HCT116 (cell line): ENCODE measurements at regions not wholly inside any gene's neighbourhood (a gene's known extent, or its start where the extent isn't known, plus 50 kb on each side); places are given as distances from the start of the nearest gene placed in this dataset.

ENCODE experiments used
- CTCF ChIP-seq, 3 experiments: fragments of 200-600 bp in 1 of 3; sonication (generic) in 1 of 3; IDR thresholded peaks in 2 of 3; conservative IDR thresholded peaks in 1 of 3; 2 replicates each; pipeline ENCODE4 v1.5.1; 2012 to 2017; ENCODE audit warnings: low read depth in 2 of 3, low read length in 2 of 3, antibody characterized with exemption in 1 of 3, borderline replicate concordance in 1 of 3, control low read depth in 1 of 3, mild to moderate bottlenecking in 1 of 3, mixed read lengths in 1 of 3, mixed run types in 1 of 3, moderate library complexity in 1 of 3; ENCODE audit not compliant: insufficient read depth in 1 of 3
- EGR1 ChIP-seq: IDR thresholded peaks from 2 replicates; pipeline ENCODE4 v1.6.1; 2012; ENCODE audit warnings: low read depth
- SIN3A ChIP-seq: IDR thresholded peaks from 2 replicates; pipeline ENCODE4 v1.6.1; 2012; ENCODE audit warnings: low read depth

- TF ChIP-seq CTCF (IDR thresholded peaks at IDR 0.05 in 2 of 3, conservative IDR thresholded peaks at IDR 0.05 in 1 of 3; ENCODE audit: borderline replicate concordance in 1 of 3, insufficient read depth in 1 of 3, low read depth in 2 of 3, low read length in 2 of 3) (no peak), EGR1 (no peak), SIN3A (no peak)
These were observed 51.2 kb upstream of the RGS7 start for GRCh38 chr1:241408170-241408569.
